Activated effector memory CD4-positive, alpha-beta T cell treated with anti-CD3 and anti-CD28 coated beads, Interleukin-2, amount 50 U/mL, for 16 hours (primary cell): ENCODE measurements at regions not wholly inside any gene's neighbourhood (a gene's known extent, or its start where the extent isn't known, plus 50 kb on each side); places are given as distances from the start of the nearest gene placed in this dataset.
"Not testable (repeated sequence)": the region's sequence is repeated elsewhere in the genome, so short reads cannot be mapped to it uniquely, and the experiment has no call there.

Experiments
- DNase-seq: peaks from one replicate; pipeline ENCODE4 v3.0.0-alpha.2; 2020

DNA sequence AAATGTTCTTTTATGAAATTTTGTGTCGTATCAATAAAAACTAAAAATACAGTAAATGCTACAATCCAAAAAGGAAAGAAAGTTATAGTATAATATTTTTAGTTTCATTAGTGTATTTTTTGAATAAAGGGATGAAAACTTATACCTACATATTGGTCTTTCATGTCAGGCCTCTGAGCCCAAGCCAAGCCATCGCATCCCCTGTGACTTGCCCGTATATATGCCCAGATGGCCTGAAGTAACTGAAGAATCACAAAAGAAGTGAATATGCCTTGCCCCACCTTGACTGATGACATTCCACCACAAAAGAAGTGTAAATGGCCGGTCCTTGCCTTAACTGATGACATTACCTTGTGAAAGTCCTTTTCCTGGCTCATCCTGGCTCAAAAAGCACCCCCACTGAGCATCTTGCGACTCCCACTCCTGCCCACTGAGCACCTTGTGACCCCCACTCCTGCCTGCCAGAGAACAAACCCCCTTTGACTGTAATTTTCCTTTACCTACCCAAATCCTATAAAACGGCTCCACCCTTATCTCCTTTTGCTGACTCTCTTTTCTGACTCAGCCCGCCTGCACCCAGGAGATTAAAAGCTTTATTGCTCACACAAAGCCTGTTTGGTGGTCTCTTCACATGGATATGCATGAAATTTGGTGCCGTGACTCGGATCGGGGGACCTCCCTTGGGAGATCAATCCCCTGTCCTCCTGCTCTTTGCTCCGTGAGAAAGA, 108.2 kb upstream of the PELI1 start:
- DNase-seq = not testable (repeated sequence)

DNA sequence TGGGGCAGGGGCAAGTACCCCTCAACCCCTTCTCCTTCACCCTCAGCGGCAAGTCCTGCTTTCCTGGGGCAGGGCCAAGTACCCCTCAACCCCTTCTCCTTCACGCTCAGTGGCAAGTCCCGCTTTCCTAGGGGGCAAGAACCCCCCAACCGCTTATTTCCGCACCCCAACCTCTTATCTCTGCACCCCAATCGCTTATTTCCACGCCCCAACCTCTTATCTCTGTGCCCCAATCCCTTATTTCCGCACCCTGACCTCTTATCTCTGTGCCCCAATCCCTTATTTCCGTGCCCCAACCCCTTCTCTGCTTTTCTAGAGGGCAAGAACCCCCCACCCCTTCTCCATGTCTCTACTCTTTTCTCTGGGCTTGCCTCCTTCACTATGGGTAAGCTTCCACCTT, 109.2 kb upstream of the PELI1 start:
- not testable (repeated sequence) for DNase-seq

DNA sequence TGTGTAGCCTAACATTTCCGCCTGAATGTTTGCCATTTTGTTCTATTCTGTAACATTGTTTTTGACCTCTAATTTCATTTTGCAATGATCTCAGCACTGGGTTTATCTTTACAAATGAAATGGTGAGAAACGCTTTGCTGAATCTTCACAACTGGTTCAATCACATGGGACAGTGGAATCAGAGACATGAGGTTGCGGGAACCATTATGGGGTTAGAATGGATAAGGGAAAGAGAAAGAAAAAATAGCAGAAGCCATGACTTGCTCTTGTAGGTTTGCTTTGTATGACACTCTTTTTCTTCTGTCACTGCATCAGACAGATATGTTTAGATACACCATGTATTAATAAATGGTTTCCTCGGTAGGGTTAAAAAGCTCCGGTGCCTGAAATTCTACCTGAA, 114.3 kb upstream of the PELI1 start:
- DNase-seq = no peak

DNA sequence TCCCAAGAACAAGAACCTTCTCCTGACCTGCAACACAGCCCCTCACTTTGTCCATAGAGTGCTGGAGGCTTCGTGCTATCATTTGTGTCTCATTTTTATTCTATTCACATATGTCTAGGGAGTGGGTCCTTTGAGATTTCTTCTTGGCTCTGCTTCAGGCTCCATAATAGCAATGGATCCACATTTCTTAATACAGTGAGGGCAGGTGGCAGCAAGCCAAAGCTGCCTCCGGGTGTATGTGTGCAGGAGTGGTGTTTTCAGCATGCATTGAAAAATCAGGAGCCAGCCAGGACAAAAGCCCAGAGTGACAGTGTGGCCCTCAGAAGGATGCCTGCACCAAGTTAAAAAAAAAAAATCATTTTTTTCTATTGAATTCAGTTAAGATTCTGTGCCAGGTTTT, 115.1 kb upstream of the PELI1 start:
- no peak for DNase-seq

DNA sequence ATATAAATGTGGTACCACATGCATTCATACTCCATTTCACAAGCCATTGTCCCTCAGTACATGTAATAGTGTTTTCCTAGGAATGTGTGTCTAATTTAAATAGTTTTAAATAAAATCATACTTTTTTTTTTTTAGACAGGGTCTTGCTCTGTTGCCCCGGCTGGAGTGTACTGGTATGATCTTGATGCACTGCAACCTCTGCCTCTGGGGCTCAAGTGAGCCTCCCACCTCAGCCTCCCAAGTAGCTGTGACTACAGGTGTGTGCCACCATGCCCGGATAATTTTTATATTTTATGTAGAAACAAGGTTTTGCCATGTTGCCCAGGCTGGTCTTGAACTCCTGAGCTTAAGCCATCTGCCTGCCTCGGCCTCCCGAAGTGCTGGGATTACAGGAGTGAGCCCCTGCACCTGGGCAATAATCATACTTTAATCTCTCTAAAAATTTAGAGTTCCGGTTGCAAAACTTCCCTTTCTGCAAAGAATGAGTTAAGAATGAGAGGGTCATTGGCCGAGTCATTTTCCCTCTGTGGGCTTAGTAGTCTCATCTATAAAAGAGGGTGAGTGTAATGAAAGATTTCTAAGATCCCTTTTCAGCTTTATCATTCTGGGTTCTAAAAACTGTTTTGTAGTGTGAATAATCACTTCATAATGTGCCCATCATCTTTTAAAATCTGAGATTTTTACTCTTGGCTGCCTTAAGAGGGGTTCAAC, 116.0 kb upstream of the PELI1 start:
- no peak for DNase-seq

DNA sequence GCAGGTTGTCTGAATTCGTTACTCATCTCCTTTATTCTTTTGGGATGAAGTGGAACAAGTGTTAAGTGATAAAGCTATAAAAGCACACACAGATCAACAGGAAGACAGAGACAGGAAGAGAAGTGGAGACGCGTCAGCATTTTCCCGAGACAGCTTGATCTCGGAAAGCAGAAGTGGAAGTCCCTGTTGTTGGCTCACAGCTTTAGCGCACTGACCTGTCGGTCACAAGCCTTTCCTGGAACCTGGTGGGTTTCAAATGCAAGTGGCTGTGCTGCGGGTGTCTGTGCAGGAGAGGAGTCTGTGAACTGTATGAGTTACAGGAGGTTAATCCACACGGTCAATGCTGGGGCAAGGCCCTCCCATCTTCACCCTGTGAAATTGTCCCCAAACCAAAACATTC, 116.6 kb upstream of the PELI1 start:
- DNase-seq = peak; percentile 66

DNA sequence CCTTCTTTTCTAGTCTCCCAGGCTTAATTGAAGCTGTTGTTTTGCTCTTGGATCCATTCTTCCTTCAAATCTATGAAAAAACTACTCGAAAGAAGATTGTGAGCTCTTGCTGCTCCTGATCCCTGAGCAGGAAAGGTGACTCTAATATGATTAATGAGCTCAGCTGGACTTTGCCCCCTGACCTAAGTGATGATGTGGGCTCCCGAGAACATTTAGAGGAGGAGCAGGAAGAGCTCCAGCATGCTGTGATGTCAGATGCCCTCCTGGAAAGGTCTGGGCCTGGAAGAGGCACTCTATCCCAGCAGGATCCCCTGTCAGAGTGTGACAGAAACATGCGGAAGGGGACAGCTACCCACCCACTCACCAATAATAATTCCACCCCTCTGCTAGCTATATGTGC, 117.9 kb upstream of the PELI1 start:
- DNase-seq = no peak

DNA sequence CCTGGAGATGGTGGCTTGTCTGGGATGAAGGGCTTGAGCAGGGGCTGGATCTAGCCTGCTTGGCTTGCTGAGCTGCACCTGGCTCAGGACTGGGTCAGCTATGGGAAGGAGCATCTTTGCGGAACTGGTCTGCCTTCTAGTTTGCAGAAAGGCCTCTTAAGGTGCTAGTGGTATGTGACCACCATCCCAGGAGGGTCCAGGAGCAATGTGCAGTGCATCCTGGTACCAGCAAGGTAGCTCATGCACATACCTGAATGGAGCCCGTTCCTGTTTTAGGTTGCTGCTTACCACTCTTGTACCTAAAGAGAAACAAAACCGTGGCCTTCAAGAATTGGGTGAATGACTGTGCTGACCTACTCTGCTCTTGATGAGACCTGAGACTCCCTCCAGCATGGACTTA, 118.6 kb upstream of the PELI1 start:
- DNase-seq = no peak

DNA sequence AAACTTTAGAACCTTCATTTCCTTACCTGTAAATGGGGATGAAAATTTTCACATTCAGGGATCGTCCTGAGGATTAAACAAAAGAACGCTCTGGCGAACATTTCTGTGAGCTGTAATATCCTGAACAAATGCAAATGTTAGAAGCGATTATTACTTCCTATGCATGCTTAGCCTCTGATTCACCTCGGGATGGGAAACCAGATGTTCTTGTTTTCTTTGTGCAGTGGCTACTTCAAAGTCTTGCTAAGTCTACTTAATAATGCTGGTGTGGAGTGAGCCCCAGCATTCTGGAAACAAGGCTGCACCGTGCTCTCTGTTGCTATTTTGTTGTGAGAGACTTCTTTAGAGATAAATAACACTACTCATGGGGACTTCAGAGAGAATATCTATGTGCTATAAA, 119.1 kb upstream of the PELI1 start:
- DNase-seq = no peak

DNA sequence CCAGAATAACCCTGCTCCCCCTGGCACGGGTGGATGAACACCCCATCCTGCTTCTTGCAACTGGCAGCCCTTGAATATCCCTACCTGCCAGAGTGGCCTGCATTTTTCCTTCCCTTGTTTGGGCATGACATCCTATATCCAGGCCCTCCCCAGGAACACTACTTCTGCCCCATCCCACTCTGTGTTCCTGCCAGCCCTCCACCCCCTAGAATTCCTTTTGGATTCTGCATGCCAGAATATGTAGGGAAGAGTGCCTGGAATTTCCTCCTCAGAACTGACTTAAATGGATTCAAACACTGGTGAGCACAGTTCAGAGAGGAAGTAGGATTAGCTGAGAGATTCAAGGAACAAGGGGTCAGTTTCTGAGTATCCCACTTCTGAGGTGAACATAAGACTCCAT, 123.5 kb upstream of the PELI1 start:
- no peak for DNase-seq

DNA sequence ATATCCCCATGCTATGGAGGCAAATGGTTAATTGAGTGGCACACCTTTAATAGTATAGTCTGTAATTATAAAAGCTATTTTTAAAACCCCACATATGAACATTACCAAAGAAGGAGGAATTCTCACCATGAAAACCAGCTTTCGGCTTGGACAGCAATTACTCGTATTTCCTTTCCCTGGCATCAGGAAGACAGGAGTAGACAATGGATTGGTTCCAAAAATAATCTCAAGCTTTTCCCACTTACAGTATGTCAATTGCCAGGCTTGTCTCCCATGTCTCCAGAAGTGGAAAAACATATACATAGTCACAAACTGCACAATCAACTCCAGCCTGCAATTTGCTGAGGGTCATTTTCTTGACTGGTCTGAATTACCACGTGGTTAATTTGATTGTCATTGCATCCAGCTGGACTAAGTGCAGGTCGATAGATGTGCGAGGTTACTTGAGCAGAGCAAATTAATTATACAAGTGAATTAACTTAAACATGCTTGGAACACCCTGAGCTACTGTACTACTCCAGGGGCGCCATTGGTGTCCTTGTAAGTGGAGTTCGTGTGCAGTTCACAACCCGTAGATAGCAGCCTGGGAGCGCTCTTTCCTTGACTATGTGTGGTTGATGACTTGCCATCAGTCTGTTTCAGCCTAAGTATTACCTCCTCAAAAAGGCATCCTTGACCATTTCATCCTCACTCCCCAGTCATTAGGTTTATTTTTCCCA, 124.3 kb upstream of the PELI1 start:
- DNase-seq = no peak

DNA sequence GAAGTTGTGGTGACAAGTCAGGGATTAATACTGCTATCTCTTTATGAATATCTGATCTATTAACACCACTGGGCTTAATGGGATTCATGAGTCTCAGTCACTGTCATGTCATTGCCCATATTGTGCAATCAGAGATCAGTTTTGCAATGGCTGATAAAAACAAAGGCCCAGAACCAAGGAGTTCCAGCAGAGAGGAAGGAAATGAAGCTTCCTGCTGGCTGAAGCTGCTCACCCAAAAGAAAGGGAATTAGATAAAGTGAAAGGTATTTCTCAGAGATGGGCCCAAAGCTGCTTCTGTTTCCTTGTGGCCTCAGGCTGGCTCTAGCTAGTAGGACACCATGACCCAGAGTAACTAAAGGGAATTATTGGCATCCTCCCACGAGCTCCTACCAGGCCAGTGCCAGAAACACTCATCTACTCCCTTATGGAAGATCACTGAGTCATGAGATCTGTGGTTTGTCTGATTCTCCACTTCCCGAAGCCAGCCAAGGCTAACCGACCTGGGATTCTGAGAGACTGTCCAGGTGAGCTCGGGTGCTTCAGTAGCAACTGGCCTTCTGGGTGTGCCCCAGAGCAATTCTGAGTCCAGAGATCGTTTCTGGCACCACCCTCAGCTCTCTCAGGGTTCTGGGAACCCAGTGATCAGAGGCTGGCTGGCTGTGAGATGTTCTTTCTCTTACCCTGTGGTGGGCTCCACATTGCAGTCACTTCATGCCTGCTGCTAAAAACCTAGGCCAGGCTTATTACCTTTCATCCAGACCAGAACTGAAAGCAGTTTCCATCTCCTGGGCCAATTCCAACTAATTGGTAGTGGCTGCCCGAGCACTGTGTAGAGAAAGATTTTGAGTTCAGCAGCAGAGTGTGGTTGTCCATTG, 129.5 kb upstream of the PELI1 start:
- no peak for DNase-seq

DNA sequence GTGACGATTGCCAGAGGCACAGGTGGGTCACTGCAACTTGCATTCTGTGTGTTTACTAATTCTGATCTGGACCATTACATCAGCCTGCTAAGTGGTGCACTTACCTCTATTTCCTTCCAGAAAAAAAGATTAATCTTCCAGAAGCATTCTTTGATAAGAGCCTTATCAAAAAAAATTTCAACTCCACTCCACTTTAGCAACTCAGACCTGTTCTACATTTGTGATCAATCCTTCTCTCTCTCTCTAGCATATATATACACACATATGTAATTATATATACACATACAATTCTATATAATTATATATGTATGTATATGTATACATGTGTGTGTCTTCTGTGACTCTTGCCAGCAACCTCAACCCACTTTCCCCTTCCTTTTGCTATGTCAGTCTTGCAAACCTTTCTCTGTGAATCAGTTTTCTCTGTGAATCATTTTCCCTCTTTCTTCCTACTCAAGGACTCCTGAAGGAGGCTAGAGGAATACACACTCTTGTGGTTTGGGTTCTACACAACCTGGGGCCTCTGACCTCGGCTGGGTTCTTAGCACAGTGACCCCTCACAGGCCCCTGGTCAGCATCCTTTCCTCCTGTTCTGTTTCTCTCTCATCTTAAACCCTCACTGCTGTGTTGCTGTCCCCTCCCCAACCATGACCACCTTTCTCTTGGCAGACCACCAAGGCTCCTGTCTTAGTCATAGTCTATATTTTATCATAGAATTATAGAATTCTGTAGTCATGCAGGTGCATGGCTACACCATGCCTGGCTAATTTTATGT, 130.4 kb upstream of the PELI1 start:
- DNase-seq = no peak

DNA sequence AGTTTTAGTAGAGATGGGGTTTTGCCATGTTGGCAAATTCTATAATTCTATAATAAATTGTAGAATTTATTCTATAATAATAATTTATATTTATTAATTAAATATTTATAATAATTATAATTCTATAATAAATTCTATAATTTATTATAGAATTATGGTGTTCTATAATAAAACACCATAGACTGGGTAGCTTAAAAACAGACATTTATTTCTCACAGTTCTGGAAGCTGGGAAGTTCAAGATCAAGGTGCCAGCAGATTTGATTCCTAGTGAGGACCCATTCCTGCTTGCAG, 130.9 kb upstream of the PELI1 start:
- no peak for DNase-seq

DNA sequence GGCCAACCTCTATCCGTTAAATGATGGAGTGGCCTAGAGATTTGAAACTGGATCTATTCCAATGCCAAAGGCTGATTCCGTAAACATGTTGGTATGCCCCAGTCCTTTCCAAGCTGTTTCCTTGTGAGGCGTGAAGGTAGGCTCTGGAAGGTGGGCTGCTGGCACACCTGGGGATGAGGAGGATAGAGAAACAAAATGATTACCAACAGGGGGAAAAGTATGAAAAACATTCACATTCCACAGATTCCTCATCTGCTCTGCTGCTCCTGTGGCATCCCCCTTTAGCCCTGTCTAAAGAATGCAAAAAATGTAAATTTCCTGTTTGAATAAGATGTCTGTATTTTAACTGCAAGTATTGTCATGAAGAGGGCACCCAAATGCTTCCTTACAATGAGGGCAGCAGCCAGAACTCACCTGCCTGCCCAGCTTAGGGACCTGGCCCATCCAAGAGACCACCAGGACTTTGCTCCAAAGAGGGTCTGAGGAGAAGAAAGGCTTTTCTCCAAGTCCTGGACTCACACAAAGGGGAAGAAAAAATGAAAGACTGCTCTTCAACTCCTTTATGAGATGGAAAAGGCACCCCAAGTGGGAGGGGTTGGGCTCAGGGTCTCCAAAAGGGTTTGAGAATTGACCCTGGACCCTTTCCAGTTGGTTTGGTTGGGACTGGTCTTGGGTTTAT, 132.3 kb upstream of the PELI1 start:
- DNase-seq = no peak

DNA sequence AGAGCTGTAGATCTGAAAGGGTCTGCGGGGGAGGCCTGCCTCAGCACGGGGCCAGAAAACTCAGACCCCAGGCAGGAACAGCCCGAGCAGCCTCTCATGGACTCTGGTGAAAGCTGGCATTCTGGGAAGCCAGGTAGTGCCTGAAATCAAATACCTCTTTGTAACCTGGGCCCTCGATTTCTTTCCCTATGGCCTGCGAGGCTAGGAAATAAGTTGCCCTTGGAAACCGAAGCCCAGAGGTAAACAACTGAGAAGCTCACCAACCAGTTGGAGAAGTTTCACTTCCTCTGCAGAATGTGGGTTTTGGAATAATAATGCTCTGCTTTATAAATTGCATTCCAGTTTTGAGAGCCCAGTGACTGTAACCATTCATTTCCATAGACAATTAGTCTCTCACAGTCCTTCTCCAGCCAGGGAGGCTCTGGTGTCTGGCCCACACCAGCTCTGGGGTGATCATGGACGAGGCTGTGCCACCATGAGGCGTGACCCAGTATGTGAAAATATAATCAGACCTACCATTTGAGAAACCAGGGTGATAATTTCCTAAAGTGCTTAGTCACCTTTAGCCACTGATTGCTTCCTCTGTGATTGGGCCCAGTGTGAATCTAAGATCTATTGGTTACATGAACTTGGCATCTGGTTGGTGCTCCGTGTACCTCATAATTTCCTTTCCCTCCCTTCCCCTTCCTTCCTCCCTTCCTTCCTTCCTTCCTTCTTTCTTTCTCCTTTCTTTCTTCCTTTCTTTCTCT, 133.1 kb upstream of the PELI1 start:
- DNase-seq = no peak

DNA sequence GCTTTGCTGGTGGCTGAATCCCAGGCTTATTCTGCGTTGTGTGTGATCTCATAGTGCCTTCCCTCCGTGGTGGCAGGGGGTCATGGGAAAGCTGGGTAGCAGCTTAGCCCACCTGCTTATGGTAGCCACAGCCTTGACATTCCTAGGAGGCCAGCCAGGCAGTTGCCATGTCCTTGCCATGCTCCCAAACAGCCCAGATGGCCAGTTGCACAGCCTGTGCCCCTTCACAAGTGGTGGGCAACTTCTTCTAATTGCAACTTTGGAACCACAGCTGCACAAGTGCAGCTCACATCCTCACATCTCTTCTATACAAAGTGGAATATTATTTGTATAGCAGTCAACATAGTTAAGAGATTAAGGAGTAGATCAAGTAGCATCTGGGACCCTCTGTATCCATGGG, 136.6 kb upstream of the PELI1 start:
- not testable (repeated sequence) for DNase-seq

DNA sequence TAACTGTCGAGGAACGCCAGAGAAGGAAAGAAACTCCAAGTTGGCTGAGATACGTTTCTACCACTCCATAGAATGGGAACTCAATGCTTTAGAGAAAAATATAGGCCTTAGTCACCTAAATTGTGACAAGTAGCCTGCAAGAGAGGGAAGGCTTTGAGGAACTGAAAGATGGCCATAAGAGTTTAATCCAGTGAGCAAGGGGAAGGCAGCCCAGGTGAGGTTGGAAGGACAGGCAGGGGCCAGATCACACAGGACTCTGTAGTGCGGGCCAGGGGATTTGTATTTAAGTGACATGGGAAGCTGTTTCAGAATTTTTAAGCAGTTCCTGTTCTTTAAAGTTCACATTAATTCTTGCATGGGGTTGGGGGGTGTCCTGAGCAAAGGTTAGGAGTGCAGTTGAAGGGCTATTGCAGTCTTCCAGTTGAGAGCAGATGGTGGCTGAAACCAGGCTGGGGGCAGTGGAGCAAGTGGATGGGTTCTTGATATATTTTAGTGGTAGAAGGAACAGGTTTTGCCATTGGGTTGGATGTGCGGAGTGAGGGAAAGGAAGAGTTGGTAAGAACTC, 138.9 kb upstream of the PELI1 start:
- no peak for DNase-seq

DNA sequence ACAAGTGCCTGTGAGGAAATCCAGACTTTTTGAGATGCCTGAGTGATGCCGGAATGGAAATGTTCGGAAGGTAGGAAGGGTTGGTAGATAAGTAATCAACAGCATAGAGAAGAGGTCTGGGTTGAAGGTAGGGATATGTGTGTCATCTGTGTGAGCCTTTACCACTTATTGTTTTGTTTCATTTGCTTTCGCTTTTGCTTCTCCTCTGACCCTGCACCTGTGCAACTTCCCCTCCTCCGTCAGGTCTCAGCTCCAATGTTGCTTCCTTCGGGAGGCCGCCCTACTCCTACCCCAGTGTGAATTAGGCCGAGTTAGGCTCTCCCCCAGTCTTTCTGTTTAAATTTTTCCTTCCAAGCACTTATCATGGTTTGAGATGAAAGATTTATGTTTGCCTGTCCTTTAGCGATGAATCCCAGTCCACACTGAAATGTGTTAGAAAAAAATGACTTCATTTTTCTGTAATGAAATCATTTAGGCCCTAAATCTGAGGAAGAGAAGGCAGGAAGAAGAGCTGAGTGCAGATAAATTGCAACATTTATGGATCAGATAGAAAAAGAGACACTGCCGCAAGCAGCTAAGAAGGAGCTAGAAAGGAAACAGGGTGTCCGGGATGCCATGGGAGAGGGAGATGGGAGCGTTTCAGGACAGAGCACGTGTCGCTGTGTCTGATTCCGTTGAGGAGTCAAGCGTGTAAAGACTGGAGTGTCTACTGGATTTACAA, 139.6 kb upstream of the PELI1 start:
- DNase-seq = no peak

DNA sequence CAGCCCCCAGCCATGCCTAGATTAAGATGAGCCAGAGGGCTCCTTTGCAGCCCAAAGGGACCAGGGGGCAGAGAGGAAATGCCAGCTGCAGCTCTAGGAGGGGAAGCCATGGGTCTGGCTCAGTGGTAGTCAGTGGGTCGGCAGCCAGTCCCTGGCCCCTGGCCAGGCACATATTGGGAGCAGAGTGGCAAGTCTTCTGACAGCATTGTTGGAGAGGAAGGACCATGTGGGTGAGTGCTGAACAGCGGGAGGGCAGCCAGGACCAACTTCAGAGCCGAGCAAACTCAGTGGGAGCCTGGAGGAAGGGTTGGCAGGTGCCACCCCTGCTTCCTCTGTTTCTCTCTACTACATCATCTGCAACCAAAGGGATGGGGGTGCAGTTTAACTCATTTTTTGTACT, 140.5 kb upstream of the PELI1 start:
- DNase-seq = no peak
